Colon (tissue), 2 donors: ENCODE measurements at regions not wholly inside any gene's neighbourhood (a gene's known extent, or its start where the extent isn't known, plus 50 kb on each side); places are given as distances from the start of the nearest gene placed in this dataset.
"Not testable (repeated sequence)": the region's sequence is repeated elsewhere in the genome, so short reads cannot be mapped to it uniquely, and the experiment has no call there.

ENCODE experiments used
- FAIRE-seq: peaks from 2 replicates; lab custom pipeline; 2012; peaks lifted over from hg19 to GRCh38; lab: Jason Lieb, UNC
- donor health status: control.
- donor health status: control.

DNA sequence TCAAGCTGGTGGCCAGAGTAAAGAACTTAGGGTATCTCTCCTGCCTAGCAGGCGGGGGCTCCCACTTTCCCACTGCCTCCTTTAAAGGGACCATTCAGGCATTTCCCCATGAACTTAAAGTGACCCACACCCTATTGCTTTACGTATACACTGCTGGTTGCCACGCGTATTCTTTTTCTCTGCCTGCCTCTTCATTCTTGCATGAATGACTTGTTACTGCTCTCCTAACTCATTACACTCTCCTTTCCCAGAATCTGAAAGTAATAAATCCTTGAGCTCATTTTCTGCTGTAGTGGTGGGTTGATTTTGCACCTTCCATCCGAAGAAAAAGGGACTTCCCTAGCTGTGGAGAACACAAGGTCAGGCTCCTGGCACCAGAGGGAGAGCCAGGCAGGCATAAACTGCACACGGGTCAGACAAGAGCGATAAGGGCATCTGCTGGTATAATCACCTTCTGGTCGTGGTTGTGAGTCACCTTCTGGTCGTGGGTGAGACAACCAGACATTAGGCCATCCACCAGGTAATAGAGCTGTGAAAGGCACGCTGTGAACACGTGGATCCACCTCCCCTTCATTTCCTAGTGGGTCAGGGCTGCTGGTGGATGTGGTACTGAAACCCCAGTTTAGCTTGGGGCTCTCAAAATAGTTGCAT, 950.3 kb downstream of the SOCS6 start:
- FAIRE-seq = no peak

DNA sequence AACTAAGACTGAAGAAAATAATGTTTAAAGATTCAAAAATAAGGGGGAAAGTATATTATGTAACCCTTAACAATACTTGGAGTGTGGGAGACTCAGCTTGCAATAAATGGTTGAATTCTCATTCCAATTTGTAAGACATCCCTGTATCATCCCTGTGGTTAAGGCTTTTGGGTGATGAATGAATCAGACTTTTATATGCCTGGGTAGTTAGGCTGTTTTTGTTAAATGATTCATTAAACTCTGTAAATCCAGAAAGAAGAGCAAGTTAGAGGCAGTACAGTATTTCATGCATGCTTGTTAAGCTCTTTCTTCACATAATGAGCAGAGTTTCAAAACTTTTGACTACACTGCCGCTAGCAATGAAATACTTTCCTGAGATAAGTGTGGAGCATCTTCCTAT, 948.8 kb downstream of the SOCS6 start:
- FAIRE-seq = no peak

DNA sequence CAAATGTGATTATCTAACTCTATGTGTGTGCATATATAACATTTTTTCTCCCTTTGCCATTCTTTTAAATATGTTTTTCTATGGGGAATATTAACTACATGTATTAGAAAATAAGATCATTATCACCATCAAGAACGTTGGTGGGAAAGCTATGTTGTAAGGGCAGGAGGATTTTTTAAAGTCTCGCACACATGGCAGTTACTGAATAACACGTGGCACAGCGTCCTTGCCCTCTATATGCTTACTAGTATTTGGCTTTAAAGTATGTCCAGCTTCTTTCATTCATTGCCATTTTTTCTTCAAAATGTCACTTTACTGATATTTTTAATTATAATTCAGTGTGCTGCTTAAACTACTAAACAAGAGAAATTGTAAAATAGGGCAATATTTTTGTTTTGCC, 944.3 kb downstream of the SOCS6 start:
- no peak for FAIRE-seq

DNA sequence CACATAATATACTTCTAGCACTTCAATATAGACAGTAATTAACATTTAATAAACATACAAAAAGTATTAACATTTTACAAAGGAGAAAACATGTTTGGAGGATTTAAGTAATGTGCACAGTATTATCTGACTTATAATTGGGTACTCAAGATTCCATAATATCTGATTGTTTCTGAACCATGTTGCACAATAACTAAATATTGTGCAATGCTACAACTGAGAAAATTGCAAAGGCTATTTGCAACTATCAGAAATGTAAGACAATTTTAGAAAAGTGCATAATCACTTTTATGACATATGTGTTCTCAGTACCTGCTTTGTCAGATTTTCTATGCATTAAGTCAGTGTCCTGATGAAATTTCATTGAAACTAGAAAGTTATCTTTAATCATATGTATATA, 934.6 kb downstream of the SOCS6 start:
- FAIRE-seq = no peak

DNA sequence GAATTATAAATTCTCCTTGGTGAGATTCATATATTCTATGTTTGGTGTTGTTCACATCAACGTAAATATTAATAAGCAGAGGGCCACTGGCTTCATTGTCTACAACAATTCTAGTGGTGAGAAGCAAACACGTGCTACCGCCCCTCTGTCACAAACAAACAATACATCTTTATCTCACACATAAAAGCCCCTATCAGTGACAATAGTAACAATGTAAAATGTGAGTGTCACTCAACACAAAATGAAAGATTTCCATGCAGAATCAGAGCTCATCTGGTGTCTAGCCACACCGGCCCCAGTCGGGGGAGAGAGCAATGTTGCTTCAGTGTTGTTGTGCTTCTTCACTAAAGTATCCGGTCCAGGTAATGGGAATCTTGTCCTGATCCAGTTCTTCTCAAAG, 932.6 kb downstream of the SOCS6 start:
- FAIRE-seq = no peak

DNA sequence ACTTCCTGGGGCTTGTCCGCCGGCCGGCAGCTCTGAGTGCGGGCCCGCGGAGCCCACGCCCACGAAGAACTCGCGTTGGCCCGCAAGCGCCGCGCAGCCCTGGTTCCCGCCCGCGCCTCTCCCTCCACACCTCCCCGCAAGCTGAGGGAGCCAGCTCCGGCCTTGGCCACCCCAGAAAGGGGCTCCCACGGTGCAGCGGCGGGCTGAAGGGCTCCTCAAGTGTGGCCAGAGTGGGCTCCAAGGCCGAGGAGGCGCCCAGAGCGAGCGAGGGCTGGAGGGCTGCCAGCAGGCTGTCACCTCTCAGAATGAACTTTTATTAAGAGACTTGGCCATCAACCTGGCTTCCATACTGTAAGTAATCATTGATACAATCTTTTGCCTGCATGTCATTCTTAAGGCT, 923.9 kb downstream of the SOCS6 start:
- not testable (repeated sequence) for FAIRE-seq

DNA sequence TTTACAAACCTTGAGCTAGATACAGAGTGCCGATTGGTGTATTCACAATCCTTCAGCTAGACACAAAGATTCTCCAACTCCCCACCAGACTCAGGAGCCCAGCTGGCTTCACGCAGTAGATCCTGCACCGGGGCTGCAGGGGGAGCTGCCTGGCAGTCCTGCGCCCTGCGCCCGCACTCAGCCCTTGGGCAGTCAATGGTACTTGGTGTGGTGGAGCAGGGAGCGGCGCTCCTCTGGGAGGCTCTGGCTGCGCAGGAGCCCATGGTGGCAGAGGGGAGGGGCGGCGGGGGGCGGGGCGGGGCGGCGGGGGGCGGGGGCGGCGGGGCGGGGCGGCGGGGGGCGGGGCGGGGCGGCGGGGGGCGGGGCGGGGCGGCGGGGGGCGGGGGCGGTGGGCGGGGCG, 923.4 kb downstream of the SOCS6 start:
- FAIRE-seq = no peak

DNA sequence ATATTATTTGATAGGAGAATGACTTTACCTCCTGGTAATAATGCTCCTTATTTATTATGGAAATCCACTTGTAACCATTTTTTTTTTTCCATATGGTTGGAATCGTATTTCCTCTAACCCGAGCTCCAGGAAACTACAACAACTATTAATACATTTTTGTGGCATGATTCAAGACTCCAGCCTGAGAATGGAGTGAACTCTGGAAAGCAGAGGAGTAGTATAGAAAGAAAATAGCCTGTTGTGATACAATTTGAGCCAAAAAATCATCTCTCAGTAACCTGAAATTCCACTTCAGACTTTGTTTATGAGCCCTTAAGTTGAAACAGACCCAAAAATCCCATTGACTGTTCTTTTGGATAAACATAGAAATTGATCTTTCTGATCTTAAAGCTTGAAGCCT, 921.1 kb downstream of the SOCS6 start:
- no peak for FAIRE-seq

DNA sequence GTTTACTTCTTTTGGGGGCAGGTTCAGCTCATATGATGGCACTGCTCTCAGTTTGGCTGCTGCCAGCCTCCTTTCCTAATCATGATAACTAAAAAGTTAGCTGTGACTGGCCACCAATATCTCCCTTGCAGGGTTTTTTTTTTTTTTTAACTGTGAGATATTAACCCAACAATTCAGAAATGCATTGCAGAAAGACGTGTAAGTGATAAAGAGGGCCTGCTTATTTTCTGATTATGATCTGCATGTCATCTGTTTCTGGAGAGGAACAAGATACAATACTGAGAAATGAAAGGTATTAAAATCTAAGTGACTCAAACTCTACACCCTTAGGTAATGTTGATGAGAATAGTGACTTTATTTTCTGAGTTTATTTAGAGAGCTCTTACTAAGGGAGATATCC, 905.6 kb downstream of the SOCS6 start:
- no peak for FAIRE-seq

DNA sequence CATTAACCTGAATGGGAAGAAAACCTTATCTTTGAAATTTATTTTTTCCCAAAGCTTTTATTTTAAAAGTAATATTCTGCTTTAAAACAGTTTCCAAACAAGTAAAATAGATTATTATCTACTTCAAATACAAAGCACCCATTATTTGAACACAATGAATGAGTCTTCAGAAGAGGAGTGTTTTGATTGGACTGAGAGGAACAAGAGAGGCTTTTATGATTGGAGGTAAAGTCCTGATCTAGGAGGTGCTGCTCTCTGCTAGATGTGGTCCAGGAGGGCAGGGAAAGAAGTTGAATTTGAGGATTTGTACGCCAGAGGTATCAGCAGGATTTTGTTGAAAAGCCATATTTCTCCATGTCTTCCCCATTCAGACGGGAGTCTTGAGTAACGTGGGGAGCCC, 900.7 kb downstream of the SOCS6 start:
- no peak for FAIRE-seq

DNA sequence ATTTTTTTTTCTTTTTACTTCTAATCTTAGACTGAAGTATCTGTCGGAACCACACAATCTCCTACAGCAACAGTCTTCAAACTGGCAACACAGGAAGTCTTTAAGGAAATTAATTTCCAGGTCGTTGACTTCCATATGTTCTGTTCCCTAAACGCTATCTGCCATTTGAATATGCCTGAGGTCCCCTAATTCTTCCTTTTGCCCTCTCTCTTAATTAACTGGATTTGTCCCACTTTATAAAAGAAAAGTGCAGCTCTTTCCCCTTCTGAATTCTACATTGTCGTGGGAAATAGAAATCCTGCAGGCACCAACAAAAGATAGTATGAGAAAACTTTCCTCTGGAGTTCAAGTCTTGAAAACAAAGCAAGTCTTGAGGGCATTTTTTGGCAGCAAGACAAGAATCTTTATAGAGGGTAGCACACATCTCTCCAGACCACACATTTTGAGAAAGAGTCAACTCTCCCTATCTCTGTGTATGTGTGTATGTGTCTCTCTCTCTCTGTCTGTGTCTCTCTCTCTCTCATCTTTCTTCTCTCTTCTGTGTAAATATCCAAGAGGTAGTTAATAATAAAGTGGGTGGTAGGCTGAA, 879.8 kb downstream of the SOCS6 start:
- no peak for FAIRE-seq

DNA sequence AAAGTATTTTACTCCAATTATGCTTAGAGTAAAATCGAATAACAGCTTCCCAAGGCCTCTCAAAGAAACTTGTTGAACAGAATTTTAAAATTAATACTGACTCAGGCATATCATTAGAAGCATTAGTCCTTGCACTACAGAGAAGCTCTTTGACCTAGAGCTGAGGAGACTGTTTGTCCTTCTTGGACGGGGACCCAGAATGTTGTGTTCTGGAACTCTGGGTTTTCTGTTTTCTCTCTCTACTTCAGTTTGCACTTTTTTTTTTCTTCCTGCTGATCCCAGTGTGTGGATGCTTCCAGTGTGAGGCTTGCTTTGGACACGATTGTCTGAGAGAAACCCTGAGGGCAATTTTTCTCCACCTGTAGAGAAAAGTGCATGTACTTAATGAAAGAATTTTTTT, 847.6 kb downstream of the SOCS6 start:
- FAIRE-seq = no peak

DNA sequence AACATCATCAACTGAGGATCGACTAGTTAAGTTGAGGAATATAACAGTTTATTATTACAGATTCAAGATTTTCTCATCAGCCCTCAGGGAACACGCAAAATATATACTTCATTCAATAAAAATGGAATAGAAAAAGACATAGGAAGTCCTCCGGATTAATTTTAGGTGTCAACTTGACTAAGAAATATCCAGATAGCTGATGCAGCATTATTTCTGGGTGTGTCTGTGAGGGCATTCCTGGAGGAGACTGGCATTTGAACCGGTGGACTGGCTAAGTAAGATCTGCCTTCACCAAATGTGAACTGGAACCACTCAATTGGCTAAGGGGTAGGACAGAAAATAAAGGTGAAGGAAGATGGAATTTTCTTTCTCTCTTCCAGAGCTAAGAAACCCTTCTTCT, 845.3 kb downstream of the SOCS6 start:
- no peak for FAIRE-seq

DNA sequence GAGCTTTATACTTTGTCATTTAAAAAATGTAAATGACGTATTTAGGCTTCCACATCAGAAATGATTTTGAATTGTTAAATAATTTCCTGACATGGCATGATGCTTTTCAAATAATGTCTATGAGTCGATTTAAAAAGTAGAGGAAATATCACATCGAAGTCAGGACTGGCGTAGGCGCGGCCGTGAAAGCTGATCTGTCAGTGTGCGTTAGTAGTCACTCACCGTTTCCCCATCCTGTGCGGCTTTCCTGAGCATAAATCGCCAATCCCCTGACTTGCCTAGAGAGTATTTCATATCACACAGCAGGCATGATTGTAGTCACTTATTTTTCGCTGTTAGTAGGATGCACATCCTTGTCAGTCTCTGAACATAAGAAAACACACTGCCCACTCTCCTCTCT, 843.1 kb downstream of the SOCS6 start:
- no peak for FAIRE-seq

DNA sequence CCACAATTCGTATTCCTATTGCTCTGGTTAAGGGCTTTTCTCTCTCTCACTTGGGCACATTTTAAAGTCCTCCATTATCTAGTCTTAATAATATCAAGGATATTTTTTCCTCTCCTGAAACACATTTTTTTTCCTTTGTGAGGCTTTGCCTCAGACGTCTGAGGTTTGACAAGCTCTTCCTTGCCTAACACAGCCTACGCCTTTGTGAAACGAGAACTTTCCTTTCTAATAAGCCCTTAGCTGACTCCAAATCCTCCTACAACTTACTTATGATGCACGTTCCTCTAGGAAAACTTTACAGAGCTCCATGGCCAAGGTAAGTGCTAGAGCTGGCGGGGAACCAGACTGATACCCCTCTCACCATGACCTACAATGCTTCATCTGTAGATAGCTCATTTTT, 841.5 kb downstream of the SOCS6 start:
- no peak for FAIRE-seq

DNA sequence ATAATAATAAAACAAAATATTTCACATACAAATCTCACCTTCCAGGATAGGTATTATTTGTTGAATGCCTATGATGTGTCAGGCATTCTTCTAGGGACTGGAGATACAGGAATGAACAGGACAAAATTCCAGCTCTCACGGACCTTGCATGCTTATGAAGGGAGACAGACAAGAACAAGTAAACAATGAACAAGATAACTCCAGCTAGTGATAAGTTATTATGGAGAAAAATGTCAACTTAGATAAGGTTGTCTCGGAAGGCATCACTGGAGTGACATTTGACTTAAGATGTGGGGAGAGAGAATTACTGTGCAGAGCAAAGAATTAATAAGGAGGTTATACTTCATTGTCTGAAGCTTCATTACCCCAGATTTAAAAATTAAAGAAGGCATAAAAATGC, 836.7 kb downstream of the SOCS6 start:
- FAIRE-seq = no peak

DNA sequence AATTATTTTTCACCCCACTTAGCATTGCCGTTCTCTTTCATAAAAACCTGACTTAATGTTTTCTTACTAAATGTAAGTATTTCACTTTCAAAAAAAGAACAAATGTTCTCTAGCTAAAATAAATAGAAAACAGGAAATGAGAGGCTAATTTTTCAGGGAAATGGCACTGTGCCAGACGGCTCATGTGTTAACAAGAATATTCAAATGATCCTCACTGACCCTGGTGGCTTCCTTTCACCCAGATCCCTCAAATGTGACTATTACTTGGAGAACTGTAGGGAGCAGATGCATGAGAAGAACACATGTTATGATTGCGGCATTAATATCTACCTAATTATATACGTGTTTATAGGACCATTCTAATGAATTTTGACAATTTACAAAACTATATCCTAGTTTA, 827.7 kb downstream of the SOCS6 start:
- FAIRE-seq = no peak

DNA sequence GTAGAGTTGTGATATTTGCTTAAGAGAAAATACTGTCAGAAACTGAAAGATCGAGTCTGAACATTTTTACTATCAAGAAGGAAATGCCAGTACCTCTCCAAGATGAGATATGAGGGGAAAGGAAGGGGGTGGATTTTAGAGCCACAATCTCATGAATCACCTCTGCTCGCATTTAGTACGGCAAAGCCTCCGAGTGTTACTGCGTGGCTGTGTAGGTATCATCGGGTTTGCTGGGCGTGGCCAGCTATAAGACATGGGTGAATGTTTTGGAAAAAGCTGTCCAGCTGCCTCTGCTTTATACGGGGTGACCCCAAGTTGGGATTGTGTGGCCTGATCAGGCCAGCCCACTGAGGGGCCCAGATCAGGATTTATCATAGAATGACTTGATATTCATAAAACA, 826.4 kb downstream of the SOCS6 start:
- no peak for FAIRE-seq

DNA sequence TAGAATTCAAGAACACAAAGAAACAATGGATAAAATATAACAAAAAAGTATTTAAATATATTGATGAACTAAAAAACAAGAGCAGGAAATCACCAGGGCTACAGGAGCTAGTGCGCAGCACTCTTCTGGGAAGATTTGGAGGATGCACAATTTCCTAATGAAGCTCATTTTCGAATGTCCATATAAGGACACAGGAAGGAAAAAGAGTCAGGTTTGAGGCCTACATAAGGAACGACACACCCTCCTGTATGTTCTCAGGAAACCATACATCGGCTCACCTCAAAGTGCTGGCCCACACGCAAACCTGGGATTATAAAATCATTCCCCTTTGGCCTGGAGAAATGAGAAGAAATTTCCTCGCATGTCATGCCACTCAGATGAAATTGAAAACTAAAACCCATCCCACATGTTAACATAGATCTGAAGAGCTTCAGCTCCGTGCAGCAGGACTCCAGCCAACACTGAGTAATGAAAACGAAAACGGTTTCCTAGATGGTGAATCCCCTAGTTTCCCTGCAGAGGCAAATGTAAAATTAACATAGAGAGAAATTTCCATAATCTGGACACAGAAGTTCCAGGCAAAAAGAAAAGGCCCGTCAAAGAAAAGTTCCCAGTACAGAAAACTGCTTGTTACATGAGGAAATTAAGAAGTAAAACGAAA, 825.8 kb downstream of the SOCS6 start:
- FAIRE-seq = no peak

DNA sequence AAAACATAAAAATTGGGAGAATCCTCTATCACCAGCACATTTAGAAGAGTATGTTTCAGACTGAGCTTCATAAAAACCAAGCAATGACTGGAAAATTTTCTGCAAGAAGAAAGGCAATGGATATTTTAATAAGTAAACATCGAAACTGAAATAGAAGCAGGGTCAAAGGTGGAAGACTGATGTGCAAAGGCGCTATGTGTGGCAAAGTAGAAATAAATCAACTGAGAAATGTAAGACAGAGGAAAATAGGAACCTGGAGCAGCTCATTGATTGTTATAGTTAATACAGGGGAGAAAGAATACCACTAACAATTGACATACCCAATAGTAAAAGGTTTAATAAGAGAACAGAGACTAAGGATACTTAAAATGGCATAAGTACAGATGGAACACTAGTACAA, 818.4 kb downstream of the SOCS6 start:
- no peak for FAIRE-seq

DNA sequence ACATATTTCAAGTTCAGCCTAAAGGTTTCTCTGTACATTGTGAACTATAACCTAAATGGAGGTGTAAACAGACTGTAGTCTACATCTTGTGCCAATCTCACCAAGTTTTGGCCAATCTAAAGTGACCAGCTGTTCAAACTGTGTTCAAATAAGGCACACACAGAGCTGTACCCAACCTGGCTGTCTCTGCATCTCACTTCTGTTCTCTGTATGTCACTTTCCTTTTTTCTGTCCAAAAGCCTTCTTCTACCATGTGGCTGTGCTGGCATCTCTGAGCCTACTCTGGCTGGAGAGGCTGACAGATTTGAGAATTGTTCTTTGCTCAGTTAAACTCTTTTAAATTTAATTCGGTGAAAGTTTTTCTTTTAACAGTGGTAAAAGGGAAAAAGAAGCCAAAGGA, 817.9 kb downstream of the SOCS6 start:
- no peak for FAIRE-seq

DNA sequence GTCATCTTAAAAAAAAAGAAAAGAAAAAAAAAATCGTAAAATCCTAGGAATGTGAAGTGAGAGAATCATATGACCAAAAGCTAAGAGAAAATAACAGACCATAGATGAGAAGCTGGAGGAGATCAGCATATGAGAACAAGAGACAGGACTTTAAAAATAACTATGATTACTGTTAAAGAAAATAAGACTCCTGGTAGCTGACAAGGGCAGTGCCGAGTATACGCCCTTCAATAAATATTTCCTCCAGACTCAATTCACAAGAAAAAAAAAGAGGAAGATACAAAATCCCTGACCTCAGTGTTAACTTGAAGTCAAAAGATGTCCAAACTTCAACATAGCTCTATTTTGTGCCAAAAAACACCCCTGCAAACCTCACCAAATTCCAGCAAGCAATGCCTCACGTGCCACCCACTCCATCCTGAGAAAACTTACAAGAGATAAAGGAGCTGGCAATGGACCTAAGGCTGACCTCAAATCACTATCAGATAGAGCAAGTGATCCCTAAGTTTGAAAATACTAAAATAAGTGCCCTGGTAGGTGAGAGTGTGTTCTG, 817.2 kb downstream of the SOCS6 start:
- FAIRE-seq = no peak

DNA sequence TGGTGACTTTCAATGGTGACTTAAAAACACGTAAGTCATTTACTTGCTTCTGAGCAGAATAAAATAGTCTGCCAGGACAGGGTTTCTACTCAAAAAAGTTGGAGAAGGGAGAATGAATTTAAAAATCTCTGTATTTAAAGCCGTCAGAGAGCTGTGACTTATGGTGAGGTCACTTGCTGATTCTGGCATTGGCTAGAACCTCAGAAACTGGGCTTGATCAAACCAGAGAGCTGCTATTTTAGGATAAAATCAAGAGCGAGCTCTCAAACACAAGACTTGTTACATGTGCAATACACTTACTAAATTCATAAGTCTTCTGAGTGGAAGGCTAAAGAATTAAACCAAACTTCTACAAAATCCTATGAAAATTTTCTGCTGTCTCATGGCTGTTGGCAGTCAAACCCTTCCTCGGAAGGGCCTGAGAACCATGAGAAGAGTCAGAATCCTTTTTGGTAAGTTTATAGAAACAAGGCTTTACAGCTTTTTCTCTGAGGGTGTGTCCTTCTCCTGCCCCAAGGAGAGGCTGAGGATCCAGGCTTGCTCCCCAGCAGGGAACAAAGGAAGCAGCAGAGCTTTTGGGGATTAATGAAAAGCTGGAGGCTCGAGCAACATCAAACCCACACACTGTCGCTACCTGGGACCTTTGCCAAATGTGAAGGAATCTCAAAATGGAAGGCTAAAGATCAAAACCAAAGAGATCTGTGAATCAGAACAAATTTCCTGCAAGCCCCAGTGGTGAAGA, 816.4 kb downstream of the SOCS6 start:
- no peak for FAIRE-seq
